ENCODE measurements at regions not wholly inside any gene's neighbourhood (a gene's known extent, or its start where the extent isn't known, plus 50 kb on each side); places are given as distances from the start of the nearest gene placed in this dataset.

- TF ChIP-seq CTCF (IDR thresholded peaks at IDR 0.05; ENCODE audit: insufficient read depth, missing control alignments): no peak
- DNase-seq (ENCODE audit: insufficient read length, low spot score) (no peak), FAIRE-seq (no peak)
Measured at GRCh38 chr5:135702191-135702590, 123.4 kb upstream of the CXCL14 start.

DNA sequence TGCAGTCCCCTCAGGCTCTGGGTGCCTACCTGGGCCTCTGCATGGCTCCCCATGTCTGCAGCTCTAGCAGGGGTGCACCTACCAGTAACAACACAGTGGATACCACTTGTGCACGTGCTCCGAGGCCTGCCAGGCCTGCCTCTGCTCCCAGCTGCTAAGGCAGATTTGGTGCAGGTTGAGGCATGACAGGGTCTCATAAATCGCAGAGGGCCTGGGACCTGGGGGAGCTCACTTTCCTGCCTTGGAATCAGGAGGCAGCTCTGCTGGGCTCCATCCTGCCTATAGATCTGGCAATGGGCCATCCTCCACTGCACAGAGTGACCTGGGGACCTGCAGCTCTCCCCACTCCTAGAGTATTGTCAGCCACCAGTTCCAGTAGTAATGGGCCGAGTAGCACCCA, 121.9 kb upstream of the CXCL14 start:
- DNase-seq (ENCODE audit: insufficient read length, low spot score) (no peak), FAIRE-seq (no peak)
- TF ChIP-seq CTCF (IDR thresholded peaks at IDR 0.05; ENCODE audit: insufficient read depth, missing control alignments): no peak

- FAIRE-seq (no peak), DNase-seq (ENCODE audit: insufficient read length, low spot score) (no peak)
- no peak for TF ChIP-seq CTCF (IDR thresholded peaks at IDR 0.05; ENCODE audit: insufficient read depth, missing control alignments)
Measured at GRCh38 chr5:135697959-135698345, 119.2 kb upstream of the CXCL14 start.

GRCh38 chr5:135697251-135697958, 118.6 kb upstream of the CXCL14 start:
- TF ChIP-seq CTCF (IDR thresholded peaks at IDR 0.05; ENCODE audit: insufficient read depth, missing control alignments): no peak
- DNase-seq (ENCODE audit: insufficient read length, low spot score): no peak
- no peak for FAIRE-seq

DNA sequence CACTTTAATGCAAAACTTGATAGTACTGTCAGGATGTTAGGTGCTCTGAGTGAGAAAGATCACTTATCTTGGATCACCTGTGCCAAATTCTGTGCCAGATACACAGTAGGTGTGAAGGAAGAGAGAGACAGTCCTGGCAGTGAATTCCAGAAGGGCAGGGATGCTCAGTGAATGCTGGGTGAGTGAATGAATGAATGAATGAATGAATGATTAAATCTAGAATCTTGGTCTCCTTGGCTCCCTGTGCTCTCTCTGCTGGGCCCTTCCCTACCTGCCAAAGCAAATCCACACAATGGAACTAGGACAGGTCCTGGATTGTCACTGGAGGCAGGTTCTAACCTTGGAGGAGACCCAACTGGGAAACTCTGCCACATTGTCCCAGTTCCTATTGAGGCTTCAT, 117.5 kb upstream of the CXCL14 start:
- FAIRE-seq: no peak
- no peak for DNase-seq (ENCODE audit: insufficient read length, low spot score)
- TF ChIP-seq CTCF (IDR thresholded peaks at IDR 0.05; ENCODE audit: insufficient read depth, missing control alignments): no peak

DNA sequence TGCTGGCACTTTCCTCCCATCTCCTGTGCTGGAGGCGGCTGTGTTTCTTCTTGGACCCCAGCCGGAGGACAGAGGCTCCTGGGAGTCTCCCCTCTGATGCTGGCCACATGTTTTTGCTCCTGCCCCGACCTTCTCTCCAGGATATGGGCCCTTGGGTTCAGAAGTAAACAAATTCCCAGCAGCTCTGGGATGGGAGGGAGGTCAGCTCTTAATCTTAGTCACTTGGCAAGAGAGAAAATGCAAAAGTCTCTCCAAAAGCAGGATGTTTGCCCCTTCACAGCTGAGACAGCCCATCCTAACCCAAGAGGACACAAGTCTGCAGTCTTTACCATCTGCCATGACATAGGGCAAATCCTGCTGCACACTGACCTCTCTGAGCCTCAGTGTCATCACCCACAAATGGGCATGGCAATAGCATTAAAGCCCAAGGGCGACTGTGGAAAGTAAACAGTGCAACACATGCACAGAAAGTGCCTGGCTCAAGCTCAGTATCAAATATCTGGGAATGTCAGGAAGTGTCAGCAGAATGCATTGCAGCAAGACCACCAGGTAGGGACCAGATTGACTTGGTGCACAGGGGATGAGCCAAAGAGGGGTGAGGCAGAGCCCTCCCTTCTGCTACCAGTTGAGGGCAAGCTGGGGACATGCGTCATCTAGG, 117.0 kb upstream of the CXCL14 start:
- DNase-seq (ENCODE audit: insufficient read length, low spot score) (no peak), FAIRE-seq (no peak)
- no peak for TF ChIP-seq CTCF (IDR thresholded peaks at IDR 0.05; ENCODE audit: insufficient read depth, missing control alignments)

GRCh38 chr5:135694906-135695305, 116.1 kb upstream of the CXCL14 start:
- no peak for FAIRE-seq
- TF ChIP-seq CTCF (IDR thresholded peaks at IDR 0.05; ENCODE audit: insufficient read depth, missing control alignments): no peak
- no peak for DNase-seq (ENCODE audit: insufficient read length, low spot score)

Data from D721Med (cell line).